KMS-11 (cell line): ENCODE measurements at regions not wholly inside any gene's neighbourhood (a gene's known extent, or its start where the extent isn't known, plus 50 kb on each side); places are given as distances from the start of the nearest gene placed in this dataset.
"Not testable (repeated sequence)": the region's sequence is repeated elsewhere in the genome, so short reads cannot be mapped to it uniquely, and the experiment has no call there.

Source experiments
- H2AFZ ChIP-seq: fragments of 200-600 bp; sonication (generic); 2 replicates; pipeline ENCODE4 v1.6.1; 2016; ENCODE audit warnings: antibody characterized with exemption, mixed run types, low read depth
- H3K27ac ChIP-seq: fragments of 200-600 bp; sonication (generic); 2 replicates; pipeline ENCODE4 v1.6.1; 2016; ENCODE audit warnings: mild to moderate bottlenecking, mixed run types
- H3K27me3 ChIP-seq: fragments of 200-600 bp; sonication (generic); 2 replicates; pipeline ENCODE4 v1.6.1; 2017; ENCODE audit warnings: mild to moderate bottlenecking, low read depth, mixed run types, moderate library complexity; ENCODE audit not compliant: insufficient read depth
- H3K36me3 ChIP-seq: fragments of 200-600 bp; sonication (generic); 2 replicates; pipeline ENCODE4 v1.6.1; 2017; ENCODE audit warnings: mild to moderate bottlenecking, mixed run types; ENCODE audit not compliant: insufficient read depth
- H3K4me1 ChIP-seq: fragments of 200-600 bp; sonication (generic); 2 replicates; pipeline ENCODE4 v1.6.1; 2016; ENCODE audit warnings: mild to moderate bottlenecking, low read depth, mixed run types; ENCODE audit not compliant: poor library complexity, severe bottlenecking
- H3K4me2 ChIP-seq: fragments of 200-600 bp; sonication (generic); 2 replicates; pipeline ENCODE4 v1.7.0; 2016; ENCODE audit warnings: mild to moderate bottlenecking, mixed run types
- H3K4me3 ChIP-seq: fragments of 200-600 bp; sonication (generic); IDR thresholded peaks from 2 replicates; pipeline ENCODE4 v1.6.1; 2017; ENCODE audit warnings: low read depth, low read length, mixed read lengths; ENCODE audit not compliant: insufficient read depth
- H3K79me2 ChIP-seq: fragments of 200-600 bp; sonication (generic); 2 replicates; pipeline ENCODE4 v1.6.1; 2016; ENCODE audit warnings: low read depth, mixed run types; ENCODE audit not compliant: insufficient read depth
- H3K9ac ChIP-seq: fragments of 200-600 bp; sonication (generic); 2 replicates; pipeline ENCODE4 v1.6.1; 2016; ENCODE audit warnings: mild to moderate bottlenecking, mixed run types
- H4K20me1 ChIP-seq: fragments of 200-600 bp; sonication (generic); 2 replicates; pipeline ENCODE4 v1.6.1; 2016; ENCODE audit warnings: mild to moderate bottlenecking, mixed run types; ENCODE audit not compliant: insufficient read depth
- CTCF ChIP-seq: fragments of 200-600 bp; sonication (generic); conservative IDR thresholded peaks from 2 replicates; pipeline ENCODE4 v1.6.1; 2017; ENCODE audit warnings: low read depth, mild to moderate bottlenecking, antibody characterized with exemption, low read length, moderate library complexity, mixed read lengths

DNA sequence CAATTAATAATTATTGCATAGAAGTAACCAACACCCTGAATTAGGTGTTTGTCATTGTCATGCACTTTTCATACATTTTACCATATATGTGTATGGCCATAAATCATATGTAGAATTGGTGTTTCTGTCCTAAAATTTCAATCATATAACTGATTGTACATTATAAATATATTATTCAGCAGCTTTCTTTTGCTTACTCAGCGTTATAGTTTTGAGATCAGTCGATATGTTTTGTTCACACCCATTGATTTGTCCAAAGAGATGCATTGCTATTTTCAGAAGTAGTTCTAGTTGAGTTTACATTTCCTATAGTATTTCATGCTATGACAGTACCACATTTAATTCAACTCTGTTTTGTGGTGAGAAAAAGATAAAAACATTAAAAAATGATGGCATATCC, 50.5 kb upstream of the PARP4 start:
- H3K4me1 ChIP-seq = no peaks in the 10 kb centered on the region
- H4K20me1 ChIP-seq = no peaks in the 10 kb centered on the region
- H2AFZ ChIP-seq = no peak overlapping the region
- H3K27ac ChIP-seq = no peak overlapping the region
- H3K9ac ChIP-seq = no peak overlapping the region
- no peak overlapping the region for H3K4me2 ChIP-seq
- no peak overlapping the region for H3K4me3 ChIP-seq
- TF ChIP-seq CTCF = no peak
- no peaks in the 10 kb centered on the region for H3K36me3 ChIP-seq
- no peaks in the 10 kb centered on the region for H3K27me3 ChIP-seq
- no peaks in the 10 kb centered on the region for H3K79me2 ChIP-seq

GRCh38 chr13:24563971-24564370, 51.4 kb upstream of the PARP4 start:
- not testable (repeated sequence) for H3K36me3 ChIP-seq, H3K4me3 ChIP-seq, H2AFZ ChIP-seq, H3K4me1 ChIP-seq, H3K27ac ChIP-seq, H3K27me3 ChIP-seq, H4K20me1 ChIP-seq, H3K4me2 ChIP-seq, H3K79me2 ChIP-seq, H3K9ac ChIP-seq

DNA sequence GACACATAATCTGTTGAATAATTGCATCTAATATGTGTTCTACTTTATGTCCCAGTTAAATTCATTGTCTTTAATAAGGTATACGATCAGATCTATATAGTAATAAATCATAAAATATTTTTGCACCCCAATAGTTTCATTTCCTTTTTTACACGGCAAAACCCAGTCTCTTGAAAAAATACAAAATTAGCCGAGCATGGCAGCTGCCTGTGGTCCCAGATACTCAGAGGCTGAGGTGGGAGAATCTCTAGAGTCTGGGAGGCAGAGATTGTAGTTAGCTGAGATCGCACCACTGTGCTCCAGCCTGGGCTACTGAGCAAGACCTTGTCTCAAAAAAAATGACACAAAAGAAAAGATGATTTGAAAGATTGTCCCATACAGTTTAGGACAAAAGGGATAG, 52.3 kb upstream of the PARP4 start:
- H3K4me3 ChIP-seq = no peak overlapping the region
- H3K27me3 ChIP-seq = no peaks in the 10 kb centered on the region
- no peak for TF ChIP-seq CTCF
- no peak overlapping the region for H3K4me2 ChIP-seq
- no peak overlapping the region for H3K9ac ChIP-seq
- no peaks in the 10 kb centered on the region for H3K79me2 ChIP-seq
- no peaks in the 10 kb centered on the region for H3K36me3 ChIP-seq
- H4K20me1 ChIP-seq = no peaks in the 10 kb centered on the region
- H3K4me1 ChIP-seq = no peaks in the 10 kb centered on the region
- H2AFZ ChIP-seq = no peak overlapping the region
- H3K27ac ChIP-seq = no peak overlapping the region

DNA sequence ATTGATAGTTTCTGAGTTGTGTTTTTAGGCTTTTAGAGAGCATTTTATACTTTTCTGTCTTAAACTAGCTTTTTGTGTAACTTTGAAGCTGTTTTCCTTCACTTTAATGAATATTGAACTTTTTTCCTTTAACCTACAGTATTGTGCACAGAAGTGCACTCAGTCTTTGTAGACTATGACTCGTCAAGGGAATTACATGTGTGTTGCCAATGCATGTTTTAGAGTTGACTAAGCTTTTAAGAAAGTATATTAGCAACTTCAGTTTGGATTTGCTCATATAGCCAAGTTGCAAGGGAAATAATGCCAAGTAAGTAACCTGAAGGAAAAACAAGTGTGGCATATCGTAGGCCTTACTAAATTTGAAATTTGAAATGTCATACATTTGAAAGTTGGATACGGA, 55.0 kb upstream of the PARP4 start:
- not testable (repeated sequence) for H3K4me2 ChIP-seq, H3K4me3 ChIP-seq, H2AFZ ChIP-seq, H3K9ac ChIP-seq, H3K27me3 ChIP-seq, H3K79me2 ChIP-seq, H3K4me1 ChIP-seq, H4K20me1 ChIP-seq, H3K27ac ChIP-seq, H3K36me3 ChIP-seq

- Histone ChIP-seq H4K20me1 (no peaks in the 10 kb centered on the region), H3K79me2 (no peaks in the 10 kb centered on the region), H3K4me3 (no peak overlapping the region), H3K27me3 (no peaks in the 10 kb centered on the region), H3K27ac (no peak overlapping the region), H2AFZ (no peak overlapping the region), H3K9ac (no peak overlapping the region), H3K4me1 (no peaks in the 10 kb centered on the region), H3K4me2 (no peak overlapping the region), H3K36me3 (no peaks in the 10 kb centered on the region)
- TF ChIP-seq CTCF = no peak
Observed at GRCh38 chr13:24574847-24575246, 62.3 kb upstream of the PARP4 start.
